ENCODE measurements at regions not wholly inside any gene's neighbourhood (a gene's known extent, or its start where the extent isn't known, plus 50 kb on each side); places are given as distances from the start of the nearest gene placed in this dataset.

DNA sequence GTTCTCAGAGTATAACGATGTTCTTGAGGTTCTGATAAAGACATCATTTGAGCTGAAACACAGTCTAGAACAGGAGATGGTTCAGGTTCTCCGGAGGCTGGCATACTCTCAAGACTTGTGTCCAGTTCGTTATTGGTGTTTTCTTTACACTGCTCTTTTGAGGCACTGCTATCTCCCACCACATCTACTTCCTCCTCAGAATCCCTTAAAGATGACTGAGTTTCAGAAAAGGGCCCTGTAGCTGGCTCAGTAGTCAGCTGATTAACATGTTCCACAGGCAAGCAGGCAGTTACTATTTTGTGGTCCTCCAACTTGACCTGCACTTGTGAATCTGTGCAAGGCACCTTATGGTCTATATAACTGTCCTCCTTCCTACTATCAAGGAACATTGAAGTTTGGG, 50.2 kb downstream of the ZZZ3 start:
- ChIA-PET POLR2A (no interaction called here), CTCF (no interaction called here)
- no peak for DNase-seq
- Histone ChIP-seq H3K4me1 (ENCODE audit: insufficient read depth, low read length) (no peaks in the 10 kb centered on the region), H3K36me3 (ENCODE audit: insufficient read depth, low read length) (peaks cover 9% of the 10 kb centered on the region), H3K4me3 (ENCODE audit: low read length) (no peak overlapping the region), H3K27ac (ENCODE audit: low read depth, low read length) (no peak overlapping the region), H3K9me3 (ENCODE audit: low read length) (no peaks in the 10 kb centered on the region), H3K27me3 (ENCODE audit: insufficient read depth, low read length, poor library complexity, severe bottlenecking) (no peaks in the 10 kb centered on the region)
- Mint-ChIP-seq H3K27me3 (no peaks in the 10 kb centered on the region), H3K4me1 (peaks cover 4 to 9% (median 8%) of the 10 kb centered on the region in 3 donors), H3K36me3 (peaks cover 11 to 72% (median 24%) of the 10 kb centered on the region in 3 donors), H3K27ac (no peak overlapping the region), H3K4me3 (no peak overlapping the region), H3K9me3 (no peaks in the 10 kb centered on the region)

DNA sequence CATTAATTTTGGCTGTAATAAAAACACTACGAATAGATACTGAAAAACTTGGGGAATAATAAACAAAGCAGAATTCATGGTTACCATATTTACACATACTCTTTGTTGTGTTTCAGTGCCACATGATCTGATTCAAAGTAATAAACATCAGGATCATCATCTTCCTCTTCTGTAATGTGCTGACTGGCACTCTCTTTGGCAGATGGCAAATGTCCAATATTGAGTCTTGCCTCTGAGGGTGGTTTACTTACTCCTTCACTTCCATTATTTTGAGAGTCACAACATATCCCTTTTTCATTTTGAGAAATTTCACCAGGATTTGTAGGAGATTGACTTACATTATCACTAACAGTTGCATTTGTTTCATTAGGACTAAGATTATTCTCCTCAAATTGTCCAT, 50.7 kb downstream of the ZZZ3 start:
- CTCF ChIA-PET = no interaction called here
- Histone ChIP-seq H3K4me3 (ENCODE audit: low read length) (no peak overlapping the region), H3K27ac (ENCODE audit: low read depth, low read length) (no peak overlapping the region), H3K36me3 (ENCODE audit: insufficient read depth, low read length) (peaks cover 9% of the 10 kb centered on the region), H3K4me1 (ENCODE audit: insufficient read depth, low read length) (no peaks in the 10 kb centered on the region), H3K27me3 (ENCODE audit: insufficient read depth, low read length, poor library complexity, severe bottlenecking) (no peaks in the 10 kb centered on the region), H3K9me3 (ENCODE audit: low read length) (no peaks in the 10 kb centered on the region)
- no peak for DNase-seq
- Mint-ChIP-seq H3K27me3 (no peaks in the 10 kb centered on the region), H3K27ac (peak overlapping the region in 1 of 8 donors; percentile 17), H3K4me1 (peaks cover 4 to 9% (median 8%) of the 10 kb centered on the region in 3 donors), H3K36me3 (peaks cover 11 to 71% (median 24%) of the 10 kb centered on the region in 3 donors), H3K9me3 (no peaks in the 10 kb centered on the region), H3K4me3 (no peak overlapping the region)
- POLR2A ChIA-PET = no interaction called here

DNA sequence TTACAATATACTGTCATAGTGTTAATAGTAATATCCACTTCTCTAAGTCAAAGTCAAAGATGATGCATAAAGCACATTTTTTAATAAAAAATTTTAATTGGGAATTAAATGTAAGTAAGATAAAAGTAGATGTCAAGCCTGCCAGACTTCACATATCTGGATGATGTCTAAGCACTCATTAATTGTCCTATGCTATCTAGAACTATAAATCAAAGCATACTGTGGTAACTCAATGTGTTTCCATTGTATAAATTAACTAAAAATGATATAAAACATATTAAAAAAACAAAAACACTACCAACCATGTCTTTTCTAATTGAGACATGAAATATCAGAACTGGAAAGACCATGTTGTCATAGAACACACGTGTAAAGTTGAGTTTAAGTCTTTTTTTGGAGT, 51.2 kb downstream of the ZZZ3 start:
- Mint-ChIP-seq H3K27me3 (no peaks in the 10 kb centered on the region), H3K36me3 (peaks cover 11 to 74% (median 28%) of the 10 kb centered on the region in 3 donors)
- H3K4me3 ChIP-seq (ENCODE audit: low read length) = no peak overlapping the region

DNA sequence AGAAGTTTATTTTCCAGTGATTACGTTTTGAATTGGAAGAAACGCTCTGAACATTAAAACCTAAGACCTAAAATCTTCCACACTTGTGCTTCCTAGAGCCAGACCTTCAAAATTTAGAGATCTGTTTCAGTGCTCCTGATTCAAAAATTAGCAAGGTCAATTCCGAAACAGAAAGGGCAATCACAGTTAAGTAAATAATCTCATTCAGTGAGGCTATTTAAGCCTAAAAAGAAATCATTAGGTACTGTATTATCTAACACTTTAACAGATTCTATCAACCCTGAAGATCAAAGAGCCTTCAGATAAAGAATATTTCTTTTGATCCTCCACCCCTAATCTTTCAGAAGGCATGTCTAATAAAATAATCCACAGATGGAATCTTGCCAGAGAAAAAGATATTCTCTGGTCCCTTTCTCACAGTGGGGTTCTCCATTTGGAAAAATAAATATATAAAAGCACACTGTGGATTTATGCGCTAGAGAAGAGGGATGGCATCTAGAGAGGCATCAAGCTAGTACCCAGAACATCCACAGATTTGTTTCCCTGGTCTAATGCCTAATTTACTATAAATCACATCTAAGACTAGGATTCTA, 54.4 kb downstream of the ZZZ3 start:
- Histone ChIP-seq H3K4me3 (ENCODE audit: low read length) (no peak overlapping the region), H3K36me3 (ENCODE audit: insufficient read depth, low read length) (peaks cover 14% of the 10 kb centered on the region), H3K27me3 (ENCODE audit: insufficient read depth, low read length, poor library complexity, severe bottlenecking) (no peaks in the 10 kb centered on the region), H3K4me1 (ENCODE audit: insufficient read depth, low read length) (no peaks in the 10 kb centered on the region), H3K9me3 (ENCODE audit: low read length) (no peaks in the 10 kb centered on the region), H3K27ac (ENCODE audit: low read depth, low read length) (no peak overlapping the region)
- H3K4me1 Mint-ChIP-seq = peaks cover 7 to 16% (median 10%) of the 10 kb centered on the region in 3 donors
- peaks cover 14 to 77% (median 29%) of the 10 kb centered on the region in 3 donors for H3K36me3 Mint-ChIP-seq
- ChIA-PET CTCF (no interaction called here), POLR2A (no interaction called here)
- H3K9me3 Mint-ChIP-seq = no peaks in the 10 kb centered on the region
- no peak for DNase-seq
- H3K27me3 Mint-ChIP-seq = no peaks in the 10 kb centered on the region
- no peak overlapping the region for H3K4me3 Mint-ChIP-seq
- peak overlapping the region in 2 of 8 donors; percentile 14 to 79 for H3K27ac Mint-ChIP-seq

More for the DNA sequence above, 51.2 kb downstream of the ZZZ3 start:
- no peak overlapping the region for H3K4me3 Mint-ChIP-seq
- DNase-seq = no peak
- no peaks in the 10 kb centered on the region for H3K27me3 ChIP-seq (ENCODE audit: insufficient read depth, low read length, poor library complexity, severe bottlenecking)
- no peak overlapping the region for H3K27ac Mint-ChIP-seq
- peaks cover 4 to 9% (median 8%) of the 10 kb centered on the region in 3 donors for H3K4me1 Mint-ChIP-seq
- ChIA-PET CTCF (no interaction called here), POLR2A (no interaction called here)
- no peak overlapping the region for H3K27ac ChIP-seq (ENCODE audit: low read depth, low read length)
- no peaks in the 10 kb centered on the region for H3K9me3 ChIP-seq (ENCODE audit: low read length)
- peaks cover 9% of the 10 kb centered on the region for H3K36me3 ChIP-seq (ENCODE audit: insufficient read depth, low read length)
- no peaks in the 10 kb centered on the region for H3K4me1 ChIP-seq (ENCODE audit: insufficient read depth, low read length)
- H3K9me3 Mint-ChIP-seq = no peaks in the 10 kb centered on the region

DNA sequence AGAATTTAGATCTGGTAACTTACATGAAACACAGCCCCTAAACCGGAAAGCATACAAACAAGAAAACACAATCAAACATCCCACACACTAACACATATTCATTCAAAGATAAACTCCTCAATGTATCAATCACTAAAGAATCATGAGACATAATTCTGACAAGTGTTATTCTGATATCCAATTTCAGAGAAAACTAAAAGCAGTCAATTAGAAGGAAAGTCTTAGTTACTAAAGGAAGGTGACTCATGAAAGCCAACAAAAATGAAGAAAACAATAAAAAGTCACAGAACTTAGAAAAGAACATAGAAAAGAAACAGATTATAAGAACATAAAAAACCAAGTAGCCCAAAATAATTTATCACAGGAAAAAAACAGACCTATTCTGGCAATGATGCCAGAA, 57.2 kb downstream of the ZZZ3 start:
- Mint-ChIP-seq H3K4me3 (no peak overlapping the region), H3K27ac (peak overlapping the region in 1 of 8 donors; percentile 20), H3K4me1 (peaks cover 9 to 22% (median 11%) of the 10 kb centered on the region in 3 donors), H3K27me3 (no peaks in the 10 kb centered on the region), H3K36me3 (peaks cover 5 to 66% (median 24%) of the 10 kb centered on the region in 3 donors), H3K9me3 (no peaks in the 10 kb centered on the region)
- H3K4me3 ChIP-seq (ENCODE audit: low read length) = no peak overlapping the region
- H3K4me1 ChIP-seq (ENCODE audit: insufficient read depth, low read length) = no peaks in the 10 kb centered on the region
- ChIA-PET POLR2A (no interaction called here), CTCF (no interaction called here)
- no peak overlapping the region for H3K27ac ChIP-seq (ENCODE audit: low read depth, low read length)
- no peaks in the 10 kb centered on the region for H3K27me3 ChIP-seq (ENCODE audit: insufficient read depth, low read length, poor library complexity, severe bottlenecking)
- DNase-seq = no peak
- peaks cover 6% of the 10 kb centered on the region for H3K36me3 ChIP-seq (ENCODE audit: insufficient read depth, low read length)
- no peaks in the 10 kb centered on the region for H3K9me3 ChIP-seq (ENCODE audit: low read length)

DNA sequence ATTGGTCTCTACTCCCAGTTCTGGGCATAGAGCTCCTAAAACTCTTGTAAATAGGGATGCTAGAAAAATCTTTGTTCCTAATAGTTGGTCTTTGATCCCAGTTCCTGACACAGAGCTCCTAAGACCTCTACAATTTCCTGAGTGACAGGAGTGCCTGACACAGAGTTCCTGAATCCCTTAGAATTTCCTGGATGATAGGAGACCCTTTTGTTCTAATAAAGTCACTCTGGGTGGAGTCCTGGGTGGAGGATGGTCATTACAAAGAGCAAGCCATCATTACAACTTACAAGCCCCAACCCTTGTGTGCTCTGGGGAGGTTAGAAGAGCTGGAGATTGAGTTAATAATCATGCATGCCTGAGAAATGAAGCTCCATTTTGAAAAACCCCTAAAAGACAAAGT, 58.4 kb downstream of the ZZZ3 start:
- DNase-seq = no peak
- H3K4me3 ChIP-seq (ENCODE audit: low read length) = no peak overlapping the region
- ChIA-PET POLR2A (no interaction called here), CTCF (no interaction called here)
- H3K9me3 Mint-ChIP-seq = no peaks in the 10 kb centered on the region
- no peak overlapping the region for H3K27ac ChIP-seq (ENCODE audit: low read depth, low read length)
- H3K27ac Mint-ChIP-seq = no peak overlapping the region
- H3K27me3 ChIP-seq (ENCODE audit: insufficient read depth, low read length, poor library complexity, severe bottlenecking) = no peaks in the 10 kb centered on the region
- H3K9me3 ChIP-seq (ENCODE audit: low read length) = no peaks in the 10 kb centered on the region
- peaks cover 6% of the 10 kb centered on the region for H3K36me3 ChIP-seq (ENCODE audit: insufficient read depth, low read length)
- H3K4me1 Mint-ChIP-seq = peaks cover 14 to 27% (median 17%) of the 10 kb centered on the region in 3 donors
- H3K27me3 Mint-ChIP-seq = no peaks in the 10 kb centered on the region
- no peaks in the 10 kb centered on the region for H3K4me1 ChIP-seq (ENCODE audit: insufficient read depth, low read length)
- H3K36me3 Mint-ChIP-seq = peaks cover 5 to 63% (median 23%) of the 10 kb centered on the region in 3 donors
- no peak overlapping the region for H3K4me3 Mint-ChIP-seq

DNA sequence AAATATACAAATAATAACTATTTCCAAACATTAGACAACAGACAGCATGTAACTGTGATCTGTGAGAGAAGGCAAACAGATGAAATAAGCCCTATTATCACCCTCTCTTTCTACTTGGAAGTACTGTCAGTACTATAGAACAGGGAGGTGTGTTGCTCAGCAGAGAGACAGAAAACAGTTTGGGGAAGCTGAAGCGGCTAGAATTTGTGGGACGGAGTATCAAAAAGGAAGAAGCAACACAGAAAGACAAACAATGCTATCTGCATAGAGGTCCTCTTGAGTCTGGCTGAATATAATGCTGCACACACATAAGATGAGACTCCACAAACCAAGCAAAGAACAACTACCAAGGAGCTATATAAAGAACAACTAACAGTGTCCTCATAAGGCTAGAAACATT, 59.4 kb downstream of the ZZZ3 start:
- Histone ChIP-seq H3K36me3 (ENCODE audit: insufficient read depth, low read length) (peaks cover 6% of the 10 kb centered on the region), H3K27ac (ENCODE audit: low read depth, low read length) (no peak overlapping the region), H3K4me1 (ENCODE audit: insufficient read depth, low read length) (no peaks in the 10 kb centered on the region), H3K9me3 (ENCODE audit: low read length) (no peaks in the 10 kb centered on the region), H3K4me3 (ENCODE audit: low read length) (no peak overlapping the region), H3K27me3 (ENCODE audit: insufficient read depth, low read length, poor library complexity, severe bottlenecking) (no peaks in the 10 kb centered on the region)
- Mint-ChIP-seq H3K4me3 (no peak overlapping the region), H3K27ac (peak overlapping the region in 1 of 8 donors; percentile 65), H3K27me3 (no peaks in the 10 kb centered on the region), H3K4me1 (peaks cover 12 to 23% (median 17%) of the 10 kb centered on the region in 3 donors), H3K36me3 (peaks cover 5 to 63% (median 21%) of the 10 kb centered on the region in 3 donors), H3K9me3 (no peaks in the 10 kb centered on the region)
- POLR2A ChIA-PET = no interaction called here
- CTCF ChIA-PET = no interaction called here
- no peak for DNase-seq

DNA sequence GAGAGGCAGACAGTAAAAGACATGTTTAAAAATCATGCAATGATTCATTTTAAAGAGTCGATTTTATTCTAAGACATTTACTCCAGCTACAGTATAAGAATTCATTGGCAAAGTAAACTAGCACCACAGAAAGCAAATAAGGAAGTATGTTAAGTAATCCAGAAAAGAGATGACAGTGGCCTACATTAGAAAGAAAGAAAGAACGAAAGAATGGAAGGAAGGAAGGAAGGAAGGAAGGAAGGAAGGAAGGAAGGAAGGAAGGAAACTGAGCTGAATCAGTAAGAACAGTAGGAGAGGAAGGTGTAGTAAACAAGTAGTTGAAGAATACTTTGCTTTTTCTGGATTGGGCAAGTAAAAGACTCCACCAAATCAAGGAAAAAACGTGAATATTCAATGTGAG, 62.2 kb downstream of the ZZZ3 start:
- no peaks in the 10 kb centered on the region for H3K9me3 ChIP-seq (ENCODE audit: low read length)
- no peak overlapping the region for H3K27ac ChIP-seq (ENCODE audit: low read depth, low read length)
- no peak overlapping the region for H3K4me3 Mint-ChIP-seq
- no peaks in the 10 kb centered on the region for H3K27me3 Mint-ChIP-seq
- POLR2A ChIA-PET = no interaction called here
- H3K36me3 ChIP-seq (ENCODE audit: insufficient read depth, low read length) = peaks cover 6% of the 10 kb centered on the region
- H3K27ac Mint-ChIP-seq = peak overlapping the region in 3 of 8 donors; percentile 8 to 72 (median 61)
- no peaks in the 10 kb centered on the region for H3K27me3 ChIP-seq (ENCODE audit: insufficient read depth, low read length, poor library complexity, severe bottlenecking)
- CTCF ChIA-PET = no interaction called here
- no peaks in the 10 kb centered on the region for H3K9me3 Mint-ChIP-seq
- H3K4me1 ChIP-seq (ENCODE audit: insufficient read depth, low read length) = no peaks in the 10 kb centered on the region
- no peak for DNase-seq
- no peak overlapping the region for H3K4me3 ChIP-seq (ENCODE audit: low read length)
- H3K36me3 Mint-ChIP-seq = peaks cover 7 to 58% (median 20%) of the 10 kb centered on the region in 3 donors
- peaks cover 12 to 30% (median 15%) of the 10 kb centered on the region in 3 donors for H3K4me1 Mint-ChIP-seq
